TTC549 (cell line): ENCODE measurements at regions not wholly inside any gene's neighbourhood (a gene's known extent, or its start where the extent isn't known, plus 50 kb on each side); places are given as distances from the start of the nearest gene placed in this dataset.
A peak's percentile ranks its signal among the peaks of the same experiment; 100 is the strongest.
"Not testable (repeated sequence)": the region's sequence is repeated elsewhere in the genome, so short reads cannot be mapped to it uniquely, and the experiment has no call there.

ENCODE experiments used
- FAIRE-seq: peaks from 2 replicates; lab custom pipeline; 2012; peaks lifted over from hg19 to GRCh38; lab: Jason Lieb, UNC

DNA sequence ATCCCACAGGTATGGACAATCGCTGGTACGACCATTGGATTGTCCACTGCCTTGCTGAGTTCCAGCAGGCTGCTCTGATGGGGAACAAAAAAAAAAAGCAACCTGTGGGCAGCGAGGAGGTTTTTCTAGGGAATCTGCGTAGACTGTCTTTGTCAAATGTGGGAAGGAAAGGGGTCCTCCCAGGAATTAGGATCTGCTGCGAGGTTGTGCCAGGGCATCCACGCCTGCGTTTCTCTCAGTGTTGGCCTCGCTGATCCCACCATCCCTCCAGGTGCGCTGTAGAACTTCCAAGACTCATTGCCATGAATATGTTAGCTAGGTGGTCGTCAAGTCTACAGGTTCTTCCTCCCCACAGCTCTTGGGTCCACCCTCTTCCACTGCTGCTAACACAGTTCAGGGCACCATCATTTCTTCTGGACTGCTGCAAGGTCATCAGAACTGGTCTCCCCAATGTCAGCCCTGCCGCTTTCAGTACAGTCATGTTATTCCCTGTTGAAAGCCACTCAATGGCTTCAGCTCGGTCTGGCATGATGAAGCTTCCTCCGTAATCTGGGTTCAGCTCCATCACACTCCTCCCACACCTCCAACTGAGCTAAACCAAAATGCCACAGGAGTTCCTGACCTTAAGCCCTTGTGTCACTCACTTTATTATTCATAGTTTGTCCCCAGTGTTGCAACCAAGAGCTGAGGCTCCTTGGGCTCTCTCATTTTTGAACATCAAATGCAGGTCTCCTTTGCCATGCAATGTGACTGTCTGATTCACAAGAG lies 79.5 kb upstream of the DMRT1 start:
- FAIRE-seq: no peak

DNA sequence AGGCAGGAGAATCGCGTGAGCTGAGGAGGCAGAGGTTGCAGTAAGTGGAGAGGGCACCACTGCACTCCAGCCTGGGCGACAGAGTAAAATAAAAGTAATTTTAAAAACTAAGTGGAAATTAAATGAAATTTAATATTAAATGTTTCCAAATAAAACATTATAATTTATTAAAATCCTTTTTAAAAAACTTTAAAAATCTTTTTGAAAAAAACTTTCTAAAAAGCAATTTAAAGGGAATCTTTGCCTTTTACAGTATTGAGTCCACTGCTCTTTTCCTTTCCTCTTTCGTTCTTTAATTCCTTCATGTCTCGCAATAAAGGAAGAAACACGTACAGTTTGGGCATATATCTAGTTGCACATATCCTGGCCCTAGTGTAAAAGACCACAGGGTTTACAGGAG lies 77.8 kb upstream of the DMRT1 start:
- FAIRE-seq: no peak

- peak; percentile 20 for FAIRE-seq
Observed at GRCh38 chr9:764105-764524, 77.4 kb upstream of the DMRT1 start.

- FAIRE-seq: no peak
Observed at GRCh38 chr9:764986-765385, 76.5 kb upstream of the DMRT1 start.

- FAIRE-seq: not testable (repeated sequence)
Observed at GRCh38 chr9:767061-767561, 74.4 kb upstream of the DMRT1 start.

- FAIRE-seq: no peak
Observed at GRCh38 chr9:776086-776485, 65.4 kb upstream of the DMRT1 start.

DNA sequence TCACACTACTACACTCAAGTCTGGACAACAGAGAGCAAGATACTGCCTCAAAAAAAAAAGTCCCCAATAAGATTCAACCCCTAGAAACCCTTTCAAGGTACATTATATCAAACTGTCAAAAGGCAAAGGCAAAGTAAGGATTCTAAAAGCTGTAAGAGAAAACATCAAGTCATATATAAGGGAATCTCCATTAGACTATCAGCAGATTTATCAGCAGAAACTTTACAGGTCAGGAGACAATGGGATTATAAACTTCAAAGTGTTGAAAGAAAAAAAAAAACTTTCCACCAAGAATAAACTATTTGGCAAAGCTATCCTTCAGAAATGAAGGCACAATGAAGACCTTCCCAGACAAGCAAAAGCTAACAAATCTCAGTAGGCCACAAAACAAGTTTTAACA lies 63.5 kb upstream of the DMRT1 start:
- no peak for FAIRE-seq

- FAIRE-seq: no peak
Observed at GRCh38 chr9:784202-784601, 57.3 kb upstream of the DMRT1 start.

DNA sequence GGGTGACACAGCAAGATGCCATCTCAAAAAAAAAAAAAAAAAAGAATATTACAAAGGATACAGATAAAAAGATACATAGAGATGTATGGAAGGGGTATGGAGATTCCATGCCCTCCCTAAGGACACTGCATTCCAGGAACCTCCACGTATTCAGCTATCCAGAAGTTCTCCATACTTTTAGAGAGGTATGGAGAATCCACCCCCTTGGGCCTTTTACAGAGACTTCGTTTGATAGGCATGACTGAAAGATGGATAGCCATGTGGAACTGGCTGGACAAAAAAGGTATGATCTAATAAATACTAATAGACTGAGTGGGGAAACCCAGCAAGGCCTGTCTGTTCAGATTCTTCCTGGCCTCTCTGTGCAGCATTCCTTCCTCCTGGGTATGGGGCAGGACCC lies 56.6 kb upstream of the DMRT1 start:
- no peak for FAIRE-seq

- FAIRE-seq: no peak
Observed at GRCh38 chr9:785997-786396, 55.5 kb upstream of the DMRT1 start.

- FAIRE-seq: no peak
Observed at GRCh38 chr9:786405-786804, 55.1 kb upstream of the DMRT1 start.

GRCh38 chr9:788777-789176 lies 52.7 kb upstream of the DMRT1 start:
- no peak for FAIRE-seq
